Kidney epithelial cell (primary cell): ENCODE measurements at regions not wholly inside any gene's neighbourhood (a gene's known extent, or its start where the extent isn't known, plus 50 kb on each side); places are given as distances from the start of the nearest gene placed in this dataset.

Experiments used
- DNase-seq: peaks from one replicate; pipeline ENCODE4 v3.0.0-alpha.2; 2010; ENCODE audit warnings: low read depth
- H3K27me3 ChIP-seq: 2 replicates; pipeline ENCODE4 v1.6.0; 2011; ENCODE audit warnings: low read length; ENCODE audit not compliant: control insufficient read depth, insufficient read depth
- H3K36me3 ChIP-seq: 2 replicates; pipeline ENCODE4 v1.5.1; 2011; ENCODE audit warnings: low read length; ENCODE audit not compliant: control insufficient read depth, insufficient read depth
- H3K4me3 ChIP-seq: 2 replicates; pipeline ENCODE4 v1.5.1; 2011; ENCODE audit warnings: low read depth, mild to moderate bottlenecking, control low read depth, low read length
- CTCF ChIP-seq: IDR thresholded peaks from 2 replicates; pipeline ENCODE4 v1.5.1; 2011; ENCODE audit warnings: mild to moderate bottlenecking, moderate library complexity, low read length, control low read depth, inconsistent platforms; ENCODE audit not compliant: insufficient read depth, poor library complexity, severe bottlenecking

- Histone ChIP-seq H3K36me3 (no peaks in the 10 kb centered on the region), H3K4me3 (no peak overlapping the region), H3K27me3 (no peaks in the 10 kb centered on the region)
- no peak for TF ChIP-seq CTCF
- DNase-seq = no peak
Observed at GRCh38 chr4:116870686-116871085, 214.7 kb downstream of the TRAM1L1 start.

GRCh38 chr4:116866106-116866505 lies 219.3 kb downstream of the TRAM1L1 start:
- no peaks in the 10 kb centered on the region for H3K36me3 ChIP-seq
- H3K27me3 ChIP-seq = no peaks in the 10 kb centered on the region
- DNase-seq = no peak
- no peak overlapping the region for H3K4me3 ChIP-seq
- TF ChIP-seq CTCF = no peak

GRCh38 chr4:116862592-116862991 lies 222.8 kb downstream of the TRAM1L1 start:
- DNase-seq = no peak
- no peak overlapping the region for H3K4me3 ChIP-seq
- TF ChIP-seq CTCF = no peak
- H3K27me3 ChIP-seq = no peaks in the 10 kb centered on the region
- no peaks in the 10 kb centered on the region for H3K36me3 ChIP-seq

GRCh38 chr4:116860891-116861290 lies 224.5 kb downstream of the TRAM1L1 start:
- H3K36me3 ChIP-seq = no peaks in the 10 kb centered on the region
- no peak for DNase-seq
- no peak overlapping the region for H3K4me3 ChIP-seq
- TF ChIP-seq CTCF = no peak
- H3K27me3 ChIP-seq = no peaks in the 10 kb centered on the region

- Histone ChIP-seq H3K4me3 (no peak overlapping the region), H3K36me3 (no peaks in the 10 kb centered on the region), H3K27me3 (no peaks in the 10 kb centered on the region)
- no peak for DNase-seq
- TF ChIP-seq CTCF = no peak
Observed at GRCh38 chr4:116849620-116850019, 235.8 kb downstream of the TRAM1L1 start.

GRCh38 chr4:116847616-116848015 lies 237.8 kb downstream of the TRAM1L1 start:
- DNase-seq = no peak
- no peaks in the 10 kb centered on the region for H3K36me3 ChIP-seq

More at GRCh38 chr4:116847616-116848015, 237.8 kb downstream of the TRAM1L1 start:
- Histone ChIP-seq H3K27me3 (no peaks in the 10 kb centered on the region), H3K4me3 (no peak overlapping the region)
- TF ChIP-seq CTCF = no peak
